Type B pancreatic cell (in vitro differentiated cells): ENCODE measurements at regions not wholly inside any gene's neighbourhood (a gene's known extent, or its start where the extent isn't known, plus 50 kb on each side); places are given as distances from the start of the nearest gene placed in this dataset.

Experiments
- DNase-seq: peaks from one replicate; pipeline ENCODE4 v3.0.0; 2021; ENCODE audit warnings: mixed read lengths; ENCODE audit not compliant: unreplicated experiment; ENCODE audit errors: extremely low spot score
- H3K27ac Mint-ChIP-seq: 2 replicates; pipeline ENCODE4 v1.8.0; 2021; ENCODE audit warnings: mild to moderate bottlenecking, mixed read lengths
- H3K27me3 Mint-ChIP-seq: 2 replicates; pipeline ENCODE4 v1.8.0; 2021; ENCODE audit warnings: mixed read lengths
- H3K36me3 Mint-ChIP-seq: 2 replicates; pipeline ENCODE4 v1.8.0; 2021; ENCODE audit warnings: mixed read lengths
- H3K4me1 Mint-ChIP-seq: one replicate; pipeline ENCODE4 v1.8.0; 2021; ENCODE audit warnings: mixed read lengths; ENCODE audit not compliant: unreplicated experiment
- H3K4me3 Mint-ChIP-seq: 2 replicates; pipeline ENCODE4 v1.8.0; 2021; ENCODE audit warnings: mild to moderate bottlenecking, mixed read lengths
- H3K9me3 Mint-ChIP-seq: 2 replicates; pipeline ENCODE4 v1.8.0; 2021; ENCODE audit warnings: mixed read lengths
- TF ChIP-seq, protein P1 (sequence below): fragments of 200-600 bp; sonication (generic); conservative IDR thresholded peaks from 2 replicates; pipeline ENCODE4 v1.5.0; 2021; ENCODE audit warnings: antibody characterized with exemption, mild to moderate bottlenecking

DNA sequence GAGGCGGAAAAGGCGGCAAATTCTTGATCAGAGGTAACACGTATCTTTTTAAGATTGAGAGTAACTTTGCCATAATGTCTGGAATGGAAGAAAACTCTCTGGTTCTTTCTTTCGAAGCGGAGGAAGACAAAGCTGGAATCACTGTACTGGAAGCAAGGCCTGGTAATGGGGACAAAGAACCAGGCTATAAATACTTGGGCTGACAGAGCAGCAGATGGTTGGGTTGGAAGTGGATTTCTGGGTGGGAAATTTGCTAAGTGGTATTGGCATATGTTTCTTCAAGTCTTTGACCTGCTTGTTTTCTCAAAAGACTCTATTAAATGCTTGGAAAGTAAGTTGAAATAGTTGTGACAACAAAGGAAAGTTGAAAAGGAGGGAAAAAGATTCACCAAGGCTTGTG, 87.3 kb upstream of the SFMBT2 start:
- H3K4me1 Mint-ChIP-seq, result peaks cover 11% of the 10 kb centered on the region
- peaks cover 7% of the 10 kb centered on the region for H3K9me3 Mint-ChIP-seq

DNA sequence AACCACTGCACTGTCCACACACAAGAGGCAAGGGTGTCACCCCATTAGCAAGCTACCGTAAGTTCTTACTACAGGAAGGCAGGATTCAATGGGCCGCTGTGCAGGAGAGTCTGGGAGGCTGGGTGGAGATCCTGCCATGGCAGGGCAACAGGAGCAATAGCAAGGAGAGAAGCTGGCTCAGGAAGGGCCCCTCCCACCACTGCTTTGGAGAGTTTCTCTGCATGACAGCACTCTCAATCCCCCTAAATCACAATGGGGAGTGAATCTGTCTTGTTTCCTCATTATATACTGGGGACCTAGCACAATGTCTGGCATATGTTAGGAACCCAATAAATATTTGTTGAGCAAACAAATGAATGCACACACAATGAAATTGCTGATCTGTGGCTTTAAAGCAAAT, 83.2 kb upstream of the SFMBT2 start:
- H3K9me3 Mint-ChIP-seq, result peaks cover 7% of the 10 kb centered on the region
- no peaks in the 10 kb centered on the region for H3K36me3 Mint-ChIP-seq
- TF ChIP-seq, protein P1, sequence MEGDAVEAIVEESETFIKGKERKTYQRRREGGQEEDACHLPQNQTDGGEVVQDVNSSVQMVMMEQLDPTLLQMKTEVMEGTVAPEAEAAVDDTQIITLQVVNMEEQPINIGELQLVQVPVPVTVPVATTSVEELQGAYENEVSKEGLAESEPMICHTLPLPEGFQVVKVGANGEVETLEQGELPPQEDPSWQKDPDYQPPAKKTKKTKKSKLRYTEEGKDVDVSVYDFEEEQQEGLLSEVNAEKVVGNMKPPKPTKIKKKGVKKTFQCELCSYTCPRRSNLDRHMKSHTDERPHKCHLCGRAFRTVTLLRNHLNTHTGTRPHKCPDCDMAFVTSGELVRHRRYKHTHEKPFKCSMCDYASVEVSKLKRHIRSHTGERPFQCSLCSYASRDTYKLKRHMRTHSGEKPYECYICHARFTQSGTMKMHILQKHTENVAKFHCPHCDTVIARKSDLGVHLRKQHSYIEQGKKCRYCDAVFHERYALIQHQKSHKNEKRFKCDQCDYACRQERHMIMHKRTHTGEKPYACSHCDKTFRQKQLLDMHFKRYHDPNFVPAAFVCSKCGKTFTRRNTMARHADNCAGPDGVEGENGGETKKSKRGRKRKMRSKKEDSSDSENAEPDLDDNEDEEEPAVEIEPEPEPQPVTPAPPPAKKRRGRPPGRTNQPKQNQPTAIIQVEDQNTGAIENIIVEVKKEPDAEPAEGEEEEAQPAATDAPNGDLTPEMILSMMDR, result no peak

More for the DNA sequence above, 87.3 kb upstream of the SFMBT2 start:
- DNase-seq, result no peak
- no peak overlapping the region for H3K27ac Mint-ChIP-seq
- no peaks in the 10 kb centered on the region for H3K36me3 Mint-ChIP-seq
- H3K4me3 Mint-ChIP-seq, result no peak overlapping the region
- TF ChIP-seq, protein P1, result no peak
- peaks cover 17% of the 10 kb centered on the region for H3K27me3 Mint-ChIP-seq

DNA sequence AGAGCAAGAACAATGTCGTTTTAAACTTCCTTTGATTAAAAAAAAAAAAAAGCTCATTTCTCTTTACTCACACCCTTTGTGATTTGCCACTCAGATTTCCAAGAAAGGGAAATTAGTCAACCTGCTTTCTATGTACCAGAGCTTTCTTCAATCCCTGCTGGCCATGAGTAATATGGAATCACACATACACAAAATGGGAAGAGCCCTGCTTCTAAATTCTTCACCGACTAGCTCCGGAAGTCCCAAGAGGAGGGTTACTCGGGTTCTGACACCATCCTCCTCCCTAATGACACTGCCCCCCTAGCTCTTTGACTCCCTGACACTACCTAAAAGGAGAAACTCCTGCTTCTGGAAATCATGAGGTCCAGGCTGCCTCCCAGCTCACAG, 81.8 kb upstream of the SFMBT2 start:
- TF ChIP-seq, protein P1, result no peak
- Mint-ChIP-seq H3K4me3 (no peak overlapping the region), H3K4me1 (peaks cover 24% of the 10 kb centered on the region), H3K9me3 (peaks cover 7% of the 10 kb centered on the region), H3K36me3 (no peaks in the 10 kb centered on the region), H3K27ac (no peak overlapping the region), H3K27me3 (peaks cover 13% of the 10 kb centered on the region)
- DNase-seq, result no peak

More for the DNA sequence above, 83.2 kb upstream of the SFMBT2 start:
- no peak overlapping the region for H3K4me3 Mint-ChIP-seq
- H3K27me3 Mint-ChIP-seq, result peaks cover 13% of the 10 kb centered on the region
- peaks cover 16% of the 10 kb centered on the region for H3K4me1 Mint-ChIP-seq
- no peak for DNase-seq
- H3K27ac Mint-ChIP-seq, result no peak overlapping the region

DNA sequence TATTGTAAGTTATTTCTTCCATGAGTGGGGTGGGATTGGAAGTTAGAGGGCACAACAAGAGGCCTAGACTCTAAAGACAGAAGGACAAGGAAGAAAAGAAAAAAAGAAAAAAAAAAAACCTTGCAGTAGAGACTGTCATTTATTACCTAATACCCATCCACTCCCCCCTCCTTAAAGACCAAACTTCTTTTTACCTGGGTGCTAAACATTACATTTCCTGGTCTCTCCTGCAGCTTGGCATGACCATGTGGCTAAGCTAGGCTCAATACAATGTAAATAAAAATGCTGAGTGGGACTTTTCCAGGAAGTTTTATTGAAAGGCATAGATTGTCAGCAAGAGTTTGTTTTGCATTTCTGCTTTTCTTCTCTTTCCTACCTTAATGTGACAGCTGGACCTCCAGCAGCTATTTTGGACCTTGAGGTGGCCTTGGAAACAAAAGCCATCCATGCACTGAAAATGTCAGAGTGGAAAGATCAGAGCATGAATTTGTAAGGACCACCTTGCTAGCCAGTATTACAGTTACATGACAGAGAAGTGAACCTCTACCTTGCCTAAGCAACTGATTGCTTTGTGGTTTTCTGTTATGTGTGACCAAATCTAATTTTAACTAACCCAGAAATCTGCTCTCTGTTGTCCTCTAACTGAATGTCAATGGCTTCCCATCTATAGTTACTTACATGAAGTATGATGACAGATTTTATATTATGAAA, 81.3 kb upstream of the SFMBT2 start:
- no peak for DNase-seq
- H3K9me3 Mint-ChIP-seq, result peaks cover 7% of the 10 kb centered on the region
- no peaks in the 10 kb centered on the region for H3K36me3 Mint-ChIP-seq
- TF ChIP-seq, protein P1, result no peak
- peaks cover 24% of the 10 kb centered on the region for H3K4me1 Mint-ChIP-seq
- no peak overlapping the region for H3K27ac Mint-ChIP-seq
- H3K27me3 Mint-ChIP-seq, result peaks cover 10% of the 10 kb centered on the region
- no peak overlapping the region for H3K4me3 Mint-ChIP-seq

DNA sequence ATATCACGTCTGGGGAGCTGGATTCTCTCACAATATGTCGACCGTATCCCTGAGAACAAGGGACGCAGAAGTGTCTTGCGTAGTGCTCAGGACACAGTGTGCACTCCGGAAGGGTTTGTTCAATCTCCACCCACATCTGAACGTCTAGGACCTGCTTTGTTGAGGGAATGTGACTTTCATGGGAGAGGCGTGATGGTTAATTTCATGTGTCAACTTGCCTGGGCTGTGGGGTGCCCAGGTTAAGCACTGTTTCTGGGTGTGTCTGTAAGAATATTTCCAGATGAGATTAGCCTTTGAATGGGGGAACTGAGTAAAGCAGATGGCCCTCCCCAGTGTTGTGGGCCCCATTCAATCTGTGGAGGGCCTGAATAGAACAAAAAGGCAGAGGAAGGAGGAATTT, 80.4 kb upstream of the SFMBT2 start:
- H3K27ac Mint-ChIP-seq, result no peak overlapping the region
- H3K4me1 Mint-ChIP-seq, result peaks cover 24% of the 10 kb centered on the region
- no peak for DNase-seq
- peaks cover 7% of the 10 kb centered on the region for H3K9me3 Mint-ChIP-seq
- H3K4me3 Mint-ChIP-seq, result no peak overlapping the region
- H3K36me3 Mint-ChIP-seq, result no peaks in the 10 kb centered on the region
- TF ChIP-seq, protein P1, result no peak
- peaks cover 10% of the 10 kb centered on the region for H3K27me3 Mint-ChIP-seq
